A673 (cell line): ENCODE measurements at regions not wholly inside any gene's neighbourhood (a gene's known extent, or its start where the extent isn't known, plus 50 kb on each side); places are given as distances from the start of the nearest gene placed in this dataset.

ENCODE experiments used
- BruUV-seq: library from RNA; stranded (reverse); fragments of 400-500 nt; replicated peaks from 2 replicates; lab custom pipeline; 2021; lab: Mats Ljungman, UMichigan
- CTCF ChIA-PET: fragments of 300-600 bp; sonication (Branson Sonifier 250); formaldehyde crosslinking; loops from one replicate; lab custom pipeline; 2022; ENCODE audit warnings: antibody characterized with exemption; lab: Charles Lee
- POLR2A ChIA-PET: fragments of 300-600 bp; sonication (Branson Sonifier 250); formaldehyde crosslinking; loops from one replicate; lab custom pipeline; 2022; ENCODE audit warnings: antibody characterized with exemption; ENCODE audit not compliant: low non-redundant PET; lab: Charles Lee
- DNase-seq: peaks from one replicate; pipeline ENCODE4 v3.0.0-alpha.2; 2015; ENCODE audit warnings: low spot score
- H3K27ac ChIP-seq: fragments of 200-600 bp; sonication (generic); 2 replicates; pipeline ENCODE4 v1.5.1; 2016; ENCODE audit warnings: mixed run types, low read depth, mild to moderate bottlenecking, mixed read lengths, antibody characterized with exemption, low read length; ENCODE audit not compliant: poor library complexity, severe bottlenecking
- H3K27me3 ChIP-seq: fragments of 200-600 bp; sonication (generic); replicated peaks from 2 replicates; pipeline ENCODE4 v1.6.1; 2017; ENCODE audit warnings: mixed run types, low read depth, mild to moderate bottlenecking, mixed read lengths, antibody characterized with exemption, low read length; ENCODE audit not compliant: insufficient read depth, poor library complexity
- H3K36me3 ChIP-seq: fragments of 200-600 bp; sonication (generic); 2 replicates; pipeline ENCODE4 v1.6.1; 2016; ENCODE audit warnings: mixed run types, mild to moderate bottlenecking, mixed read lengths, antibody characterized with exemption, low read length; ENCODE audit not compliant: insufficient read depth, poor library complexity, severe bottlenecking
- H3K4me1 ChIP-seq: fragments of 200-600 bp; sonication (generic); 2 replicates; pipeline ENCODE4 v1.6.1; 2017; ENCODE audit warnings: mixed run types, mild to moderate bottlenecking, mixed read lengths, antibody characterized with exemption, low read length; ENCODE audit not compliant: insufficient read depth, poor library complexity, severe bottlenecking
- H3K4me3 ChIP-seq: fragments of 200-600 bp; sonication (generic); 2 replicates; pipeline ENCODE4 v1.5.1; 2016; ENCODE audit warnings: low read depth, mixed run types, mild to moderate bottlenecking, mixed read lengths, low read length; ENCODE audit not compliant: poor library complexity, severe bottlenecking
- H3K9me3 ChIP-seq: fragments of 200-600 bp; sonication (generic); 2 replicates; pipeline ENCODE4 v1.6.1; 2016; ENCODE audit warnings: mixed run types, low read depth, mild to moderate bottlenecking, mixed read lengths, antibody characterized with exemption, low read length; ENCODE audit not compliant: poor library complexity, severe bottlenecking
- EZH2 ChIP-seq: fragments of 200-600 bp; sonication (generic); IDR thresholded peaks from 2 replicates; pipeline ENCODE4 v1.6.1; 2017; ENCODE audit warnings: borderline replicate concordance, low read depth, mild to moderate bottlenecking, mixed read lengths, antibody characterized with exemption, low read length; ENCODE audit not compliant: poor library complexity, severe bottlenecking
- intact Hi-C: fragments of 100-400 bp; cut with micrococcal nuclease; formaldehyde crosslinking; loops from one replicate; pipeline ENCODE4 v1.10.0; 2022; ENCODE audit not compliant: unreplicated experiment
- TF ChIP-seq, protein P1 (sequence below): fragments of 300-800, 200-600 bp; sonication (generic); conservative IDR thresholded peaks from 2 replicates; pipeline ENCODE4 v1.5.1; 2017; ENCODE audit warnings: low read depth, mild to moderate bottlenecking, antibody characterized with exemption, low read length, moderate library complexity, mixed read lengths

DNA sequence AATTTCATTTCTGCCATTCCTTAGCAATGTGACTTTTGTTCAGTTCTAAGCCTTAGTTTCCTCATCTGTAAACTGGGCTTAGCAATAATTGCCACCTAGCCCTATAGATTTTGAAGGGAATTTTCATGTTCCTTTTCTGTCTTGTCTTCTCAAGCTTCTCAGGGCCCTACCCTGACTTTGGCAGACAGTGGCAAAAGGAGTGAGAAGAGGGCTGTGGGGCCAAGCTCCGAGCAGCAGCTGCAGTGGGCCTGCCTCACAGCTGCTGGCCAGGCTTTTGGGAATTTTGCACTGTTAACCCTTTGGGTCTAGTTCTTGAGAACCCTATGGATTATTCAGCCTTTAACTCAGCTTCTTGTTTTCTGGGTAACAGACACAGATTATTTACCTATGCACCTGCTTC is 67.6 kb upstream of the IGSF1 start:
- Histone ChIP-seq H3K27me3 (peaks cover 38% of the 10 kb centered on the region), H3K4me1 (no peaks in the 10 kb centered on the region), H3K27ac (no peak overlapping the region), H3K9me3 (no peaks in the 10 kb centered on the region), H3K4me3 (no peak overlapping the region), H3K36me3 (no peaks in the 10 kb centered on the region)
- DNase-seq: no peak
- TF ChIP-seq, protein P1, sequence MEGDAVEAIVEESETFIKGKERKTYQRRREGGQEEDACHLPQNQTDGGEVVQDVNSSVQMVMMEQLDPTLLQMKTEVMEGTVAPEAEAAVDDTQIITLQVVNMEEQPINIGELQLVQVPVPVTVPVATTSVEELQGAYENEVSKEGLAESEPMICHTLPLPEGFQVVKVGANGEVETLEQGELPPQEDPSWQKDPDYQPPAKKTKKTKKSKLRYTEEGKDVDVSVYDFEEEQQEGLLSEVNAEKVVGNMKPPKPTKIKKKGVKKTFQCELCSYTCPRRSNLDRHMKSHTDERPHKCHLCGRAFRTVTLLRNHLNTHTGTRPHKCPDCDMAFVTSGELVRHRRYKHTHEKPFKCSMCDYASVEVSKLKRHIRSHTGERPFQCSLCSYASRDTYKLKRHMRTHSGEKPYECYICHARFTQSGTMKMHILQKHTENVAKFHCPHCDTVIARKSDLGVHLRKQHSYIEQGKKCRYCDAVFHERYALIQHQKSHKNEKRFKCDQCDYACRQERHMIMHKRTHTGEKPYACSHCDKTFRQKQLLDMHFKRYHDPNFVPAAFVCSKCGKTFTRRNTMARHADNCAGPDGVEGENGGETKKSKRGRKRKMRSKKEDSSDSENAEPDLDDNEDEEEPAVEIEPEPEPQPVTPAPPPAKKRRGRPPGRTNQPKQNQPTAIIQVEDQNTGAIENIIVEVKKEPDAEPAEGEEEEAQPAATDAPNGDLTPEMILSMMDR: no peak
- no peak for TF ChIP-seq EZH2
- POLR2A ChIA-PET: no interaction called here
- CTCF ChIA-PET: no interaction called here
- intact Hi-C loops: no loop called here
- no TSS peak for BruUV-seq

GRCh38 chrX:131359611-131360010 is 70.5 kb upstream of the IGSF1 start:
- no peak for DNase-seq
- intact Hi-C loops: no loop called here
- ChIA-PET POLR2A (no interaction called here), CTCF (interaction anchor here (0.6 kb wide), 1 partner anchor 267 kb away, joined by 4 read pairs; no protein-coding TSS in a partner anchor)
- Histone ChIP-seq H3K36me3 (no peaks in the 10 kb centered on the region), H3K4me1 (no peaks in the 10 kb centered on the region), H3K27me3 (peaks cover 58% of the 10 kb centered on the region), H3K4me3 (no peak overlapping the region), H3K9me3 (no peaks in the 10 kb centered on the region), H3K27ac (no peak overlapping the region)
- no TSS peak for BruUV-seq
- no peak for TF ChIP-seq EZH2
- TF ChIP-seq, protein P1: no peak

DNA sequence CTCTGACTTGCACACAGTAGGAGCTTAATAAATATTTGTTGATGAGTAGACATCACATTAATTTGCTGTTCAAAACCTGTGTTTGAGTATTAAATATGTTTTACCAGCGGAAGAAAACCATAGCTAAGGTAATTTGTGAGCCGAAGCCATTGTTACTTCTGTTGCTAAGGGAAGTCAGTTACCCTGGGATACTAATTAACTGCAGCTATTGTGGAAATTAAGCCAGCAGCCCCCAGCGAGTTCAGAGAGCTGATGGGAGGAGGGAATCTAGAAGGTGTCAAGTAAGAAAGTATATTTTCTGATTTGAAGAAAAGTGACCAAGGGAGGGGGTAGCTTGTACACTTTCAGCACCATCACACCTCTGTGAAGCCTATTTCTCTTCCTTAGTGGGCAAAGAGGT is 76.7 kb upstream of the IGSF1 start:
- intact Hi-C loops: no loop called here
- Histone ChIP-seq H3K27me3 (peaks cover 65% of the 10 kb centered on the region), H3K36me3 (no peaks in the 10 kb centered on the region), H3K9me3 (no peaks in the 10 kb centered on the region), H3K4me3 (no peak overlapping the region), H3K27ac (no peak overlapping the region), H3K4me1 (no peaks in the 10 kb centered on the region)
- ChIA-PET CTCF (no interaction called here), POLR2A (no interaction called here)
- BruUV-seq: no TSS peak
- DNase-seq: no peak
- TF ChIP-seq, protein P1: no peak
- no peak for TF ChIP-seq EZH2
